ENCODE measurements at regions not wholly inside any gene's neighbourhood (a gene's known extent, or its start where the extent isn't known, plus 50 kb on each side); places are given as distances from the start of the nearest gene placed in this dataset.

- ChIA-PET CTCF (ENCODE audit: unreplicated experiment) (no interaction called here), POLR2A (interaction anchor here (0.6 kb wide), 1 partner anchor 611 kb away, joined by 3 read pairs; no protein-coding TSS in a partner anchor)
- Histone ChIP-seq H2AFZ (ENCODE audit: low read length) (no peak overlapping the region), H3K27ac (ENCODE audit: low read depth, low read length, poor library complexity, severe bottlenecking) (no peak overlapping the region), H3K4me2 (ENCODE audit: low read length) (no peak overlapping the region), H3K9me3 (ENCODE audit: low read length) (no peaks in the 10 kb centered on the region), H3K4me1 (ENCODE audit: insufficient read depth, low read length, poor library complexity, severe bottlenecking) (peaks cover 8% of the 10 kb centered on the region), H4K20me1 (ENCODE audit: insufficient read depth, low read length) (no peaks in the 10 kb centered on the region), H3K79me2 (ENCODE audit: insufficient read depth, low read depth, low read length) (no peaks in the 10 kb centered on the region), H3K36me3 (ENCODE audit: insufficient read depth, low read length) (no peaks in the 10 kb centered on the region), H3K9me2 (ENCODE audit: insufficient read depth, low read length) (no peaks in the 10 kb centered on the region), H3K4me3 (ENCODE audit: low read depth, low read length, poor library complexity, severe bottlenecking) (no peak overlapping the region)
- TF ChIP-seq CTCF (conservative IDR thresholded peaks at IDR 0.05; ENCODE audit: low read length) (no peak), EZH2phosphoT487 (IDR thresholded peaks at IDR 0.05; ENCODE audit: borderline replicate concordance, low read depth, low read length) (no peak)
- BruUV-seq (replicated peaks): no TSS peak
- intact Hi-C loops (cut with micrococcal nuclease; ENCODE audit: unreplicated experiment): no loop called here
- DNase-seq (ENCODE audit: low spot score): no peak
Measured at GRCh38 chr9:105966834-105967233, 272.5 kb downstream of the TMEM38B start.

- DNase-seq (ENCODE audit: low spot score): no peak
- no peaks in the 10 kb centered on the region for H3K79me2 ChIP-seq (ENCODE audit: insufficient read depth, low read depth, low read length)
- no peak overlapping the region for H3K27ac ChIP-seq (ENCODE audit: low read depth, low read length, poor library complexity, severe bottlenecking)
- no peak overlapping the region for H2AFZ ChIP-seq (ENCODE audit: low read length)
- CTCF ChIA-PET (ENCODE audit: unreplicated experiment): no interaction called here
- H3K9me2 ChIP-seq (ENCODE audit: insufficient read depth, low read length): no peaks in the 10 kb centered on the region
- no TSS peak for BruUV-seq (replicated peaks)
- POLR2A ChIA-PET: interaction anchor here (0.5 to 0.6 kb wide), 2 partner anchors 9 to 611 kb away, joined by 3 to 5 read pairs; no protein-coding TSS in a partner anchor
- intact Hi-C loops (cut with micrococcal nuclease; ENCODE audit: unreplicated experiment): no loop called here
- no peak overlapping the region for H3K4me2 ChIP-seq (ENCODE audit: low read length)
- no peak overlapping the region for H3K4me3 ChIP-seq (ENCODE audit: low read depth, low read length, poor library complexity, severe bottlenecking)
- no peak for TF ChIP-seq CTCF (conservative IDR thresholded peaks at IDR 0.05; ENCODE audit: low read length)
- no peak for TF ChIP-seq EZH2phosphoT487 (IDR thresholded peaks at IDR 0.05; ENCODE audit: borderline replicate concordance, low read depth, low read length)
- H4K20me1 ChIP-seq (ENCODE audit: insufficient read depth, low read length): no peaks in the 10 kb centered on the region
- H3K36me3 ChIP-seq (ENCODE audit: insufficient read depth, low read length): no peaks in the 10 kb centered on the region
- H3K9me3 ChIP-seq (ENCODE audit: low read length): no peaks in the 10 kb centered on the region
- H3K4me1 ChIP-seq (ENCODE audit: insufficient read depth, low read length, poor library complexity, severe bottlenecking): peaks cover 8% of the 10 kb centered on the region
Measured at GRCh38 chr9:105967248-105967647, 272.9 kb downstream of the TMEM38B start.

- ChIA-PET POLR2A (interaction anchor here (0.5 kb wide), 1 partner anchor 10 kb away, joined by 5 read pairs; no protein-coding TSS in a partner anchor), CTCF (ENCODE audit: unreplicated experiment) (no interaction called here)
- Histone ChIP-seq H2AFZ (ENCODE audit: low read length) (no peak overlapping the region), H3K4me1 (ENCODE audit: insufficient read depth, low read length, poor library complexity, severe bottlenecking) (peaks cover 8% of the 10 kb centered on the region), H3K79me2 (ENCODE audit: insufficient read depth, low read depth, low read length) (no peaks in the 10 kb centered on the region), H3K4me3 (ENCODE audit: low read depth, low read length, poor library complexity, severe bottlenecking) (no peak overlapping the region), H3K9me2 (ENCODE audit: insufficient read depth, low read length) (no peaks in the 10 kb centered on the region), H3K9me3 (ENCODE audit: low read length) (no peaks in the 10 kb centered on the region), H4K20me1 (ENCODE audit: insufficient read depth, low read length) (no peaks in the 10 kb centered on the region), H3K36me3 (ENCODE audit: insufficient read depth, low read length) (no peaks in the 10 kb centered on the region), H3K27ac (ENCODE audit: low read depth, low read length, poor library complexity, severe bottlenecking) (no peak overlapping the region), H3K4me2 (ENCODE audit: low read length) (no peak overlapping the region)
- BruUV-seq (replicated peaks): no TSS peak
- intact Hi-C loops (cut with micrococcal nuclease; ENCODE audit: unreplicated experiment): no loop called here
- DNase-seq (ENCODE audit: low spot score): peak; percentile 1
- TF ChIP-seq CTCF (conservative IDR thresholded peaks at IDR 0.05; ENCODE audit: low read length): no peak
- no peak for TF ChIP-seq EZH2phosphoT487 (IDR thresholded peaks at IDR 0.05; ENCODE audit: borderline replicate concordance, low read depth, low read length)
Measured at GRCh38 chr9:105967797-105968196, 273.5 kb downstream of the TMEM38B start.
